HG03342 (cell line): ENCODE measurements at regions not wholly inside any gene's neighbourhood (a gene's known extent, or its start where the extent isn't known, plus 50 kb on each side); places are given as distances from the start of the nearest gene placed in this dataset.
"Not testable (repeated sequence)": the region's sequence is repeated elsewhere in the genome, so short reads cannot be mapped to it uniquely, and the experiment has no call there.

Experiments
- ATAC-seq: cut with Tn5 transposase; IDR thresholded peaks from one replicate; pipeline ENCODE4 v1.9.1; 2021; ENCODE audit warnings: mild to moderate bottlenecking, moderate library complexity; ENCODE audit not compliant: unreplicated experiment

GRCh38 chr3:26058901-26059321, 269.0 kb downstream of the OXSM start:
- ATAC-seq = no peak

- ATAC-seq = no peak
These were observed 272.1 kb downstream of the OXSM start for GRCh38 chr3:26061947-26062346.

DNA sequence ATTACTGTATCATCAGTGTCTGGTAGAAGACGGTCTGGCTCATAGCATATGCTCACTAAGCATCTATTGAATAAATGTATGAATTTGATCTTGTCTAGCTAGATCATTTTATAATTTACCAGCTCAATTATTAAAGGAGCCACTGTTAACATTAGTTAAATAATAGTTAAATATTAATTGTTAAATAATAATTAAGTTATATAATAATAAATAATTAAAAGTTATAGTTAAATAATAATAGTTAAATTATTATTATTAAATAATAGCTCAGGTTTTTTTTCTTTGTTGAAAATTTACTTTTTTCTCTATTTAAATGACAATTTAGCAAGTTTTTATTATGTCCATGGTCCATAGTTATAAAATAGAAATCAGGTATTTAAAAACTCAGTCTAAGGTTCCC, 274.4 kb downstream of the OXSM start:
- no peak for ATAC-seq

DNA sequence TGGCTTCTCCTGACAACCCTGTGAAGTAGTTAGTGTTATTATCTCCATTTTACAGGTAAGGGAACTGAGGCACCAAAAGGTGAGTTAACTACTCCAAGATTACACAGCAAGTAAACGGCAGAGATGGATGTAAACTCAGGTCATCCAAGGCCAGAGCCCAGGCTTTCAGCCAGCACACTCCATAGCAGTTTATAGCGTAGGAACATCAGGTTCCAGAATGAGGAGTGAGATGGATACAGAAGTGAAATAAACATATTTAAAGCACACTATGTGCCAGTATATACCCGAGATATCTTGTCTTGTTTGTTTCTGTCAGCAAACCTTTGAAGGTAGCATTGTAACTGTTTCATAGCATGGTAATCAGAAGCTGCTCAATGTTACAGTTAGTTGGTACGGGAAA, 279.0 kb downstream of the OXSM start:
- no peak for ATAC-seq

GRCh38 chr3:26070854-26071253, 281.0 kb downstream of the OXSM start:
- ATAC-seq = no peak

- ATAC-seq = no peak
These were observed 284.2 kb downstream of the OXSM start for GRCh38 chr3:26074080-26074479.

DNA sequence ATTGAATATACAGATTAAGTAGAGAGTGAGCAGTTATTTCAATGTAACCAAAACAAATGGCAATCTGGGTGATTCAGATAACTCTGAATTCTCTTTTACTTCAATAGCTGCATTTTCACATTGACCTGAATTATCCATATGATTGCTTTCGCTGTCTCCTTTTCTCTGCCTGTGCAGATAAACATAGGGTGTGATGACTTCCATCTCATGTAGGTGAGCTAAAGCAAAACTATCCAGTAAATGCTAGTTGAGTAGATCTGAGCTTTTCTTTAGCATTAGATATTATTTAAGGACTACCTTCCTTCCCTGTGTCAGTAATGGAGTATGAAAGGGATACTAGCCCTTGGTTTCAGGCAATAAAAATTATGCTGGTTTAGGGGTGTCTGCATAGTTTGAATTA, 288.6 kb downstream of the OXSM start:
- ATAC-seq = no peak

DNA sequence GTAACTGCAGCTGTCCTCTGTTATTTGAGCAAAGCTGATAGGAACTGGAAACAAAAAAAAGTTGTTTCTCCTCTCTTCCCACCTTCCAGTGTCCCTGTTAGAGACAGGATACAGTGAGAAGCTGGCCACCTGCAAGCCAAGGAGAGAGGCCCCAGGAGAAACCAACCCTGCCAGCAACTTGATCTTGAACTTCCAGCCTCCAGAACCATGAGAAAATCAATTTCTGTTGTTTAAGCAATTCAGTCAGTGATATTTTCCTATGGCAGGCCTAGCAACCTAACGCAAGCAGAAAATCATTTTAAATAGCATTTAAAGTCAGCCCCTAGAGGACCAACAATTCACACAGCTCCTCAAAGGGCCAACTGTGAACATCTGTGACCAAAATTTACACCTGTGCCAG, 291.3 kb downstream of the OXSM start:
- ATAC-seq = no peak

- no peak for ATAC-seq
These were observed 291.9 kb downstream of the OXSM start for GRCh38 chr3:26081806-26082205.

DNA sequence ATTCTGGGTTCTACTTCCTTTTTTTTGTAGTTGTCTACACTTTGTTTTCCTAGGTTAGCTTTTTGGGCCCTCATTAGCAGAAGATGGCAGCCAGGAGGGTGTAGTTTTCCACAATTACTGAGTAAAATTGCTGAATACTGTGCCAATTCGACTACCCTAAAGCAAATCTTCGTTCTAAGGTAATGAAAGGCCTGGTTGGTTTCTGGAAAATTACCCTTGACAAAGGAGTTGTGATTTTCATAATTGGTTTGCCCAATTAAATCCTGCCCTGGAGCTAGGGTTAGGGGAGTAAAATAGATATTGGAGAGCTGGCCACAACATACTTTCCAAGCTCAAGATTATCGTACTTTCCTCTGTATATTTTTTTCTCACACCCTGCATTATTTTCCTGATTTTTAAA, 293.0 kb downstream of the OXSM start:
- no peak for ATAC-seq

- ATAC-seq = no peak
These were observed 294.7 kb downstream of the OXSM start for GRCh38 chr3:26084629-26085028.

GRCh38 chr3:26087751-26088150, 297.9 kb downstream of the OXSM start:
- no peak for ATAC-seq

GRCh38 chr3:26089249-26089648, 299.4 kb downstream of the OXSM start:
- no peak for ATAC-seq

DNA sequence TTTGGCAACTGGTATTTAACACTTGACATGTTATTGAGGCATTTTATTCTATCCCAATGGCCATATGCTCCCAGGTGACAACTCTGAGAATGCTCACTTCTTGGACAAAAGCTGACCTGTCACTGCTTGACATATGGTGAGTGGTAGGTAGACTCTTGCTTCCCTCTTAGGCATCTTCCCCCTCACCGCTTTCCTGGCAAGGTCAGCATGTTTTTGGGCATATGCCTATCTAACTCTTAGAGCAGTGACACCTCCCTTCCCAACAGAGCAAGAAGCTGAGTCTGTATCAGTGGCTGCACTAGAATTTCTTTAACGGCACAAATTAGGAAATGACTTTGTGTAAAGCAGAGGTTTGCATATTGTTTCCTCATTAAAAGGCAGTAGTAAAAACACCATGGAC, 300.7 kb downstream of the OXSM start:
- ATAC-seq = no peak

DNA sequence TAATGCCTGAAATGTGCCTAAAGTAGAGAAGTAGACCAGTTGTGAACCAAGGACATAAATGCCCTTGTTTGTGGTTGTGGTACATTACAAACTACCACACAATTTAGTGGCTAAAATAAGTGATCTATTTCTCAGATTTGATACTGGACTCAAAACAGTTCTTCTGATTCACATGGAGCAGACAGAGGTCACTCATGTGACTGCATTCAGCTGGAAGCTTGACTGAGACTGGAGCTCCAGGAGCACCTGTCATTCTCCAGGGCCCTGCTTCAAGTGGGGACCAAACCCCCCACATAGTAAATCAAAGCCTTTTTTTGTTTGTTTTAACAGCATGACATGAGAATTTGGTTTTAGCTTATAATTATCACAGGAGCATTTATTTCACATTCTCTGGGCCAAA, 301.2 kb downstream of the OXSM start:
- ATAC-seq = no peak

GRCh38 chr3:26091626-26092025, 301.7 kb downstream of the OXSM start:
- no peak for ATAC-seq

DNA sequence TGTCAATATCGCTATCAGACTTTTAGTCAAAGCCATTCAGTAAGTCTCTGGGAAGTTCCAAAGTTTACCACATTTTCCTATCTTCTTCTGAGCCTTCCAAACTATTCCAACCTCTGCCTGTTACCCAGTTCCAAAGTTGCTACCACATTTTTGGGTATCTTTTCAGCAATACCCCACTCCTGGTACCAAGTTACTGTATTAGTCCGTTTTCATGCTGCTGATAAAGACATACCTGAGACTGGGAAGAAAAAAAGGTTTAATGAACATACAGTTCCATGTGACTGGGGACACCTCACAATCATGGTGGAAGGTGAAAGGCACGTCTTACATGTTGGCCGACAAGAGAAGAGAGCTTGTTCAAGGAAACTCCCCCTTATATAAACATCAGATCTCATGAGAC, 307.2 kb downstream of the OXSM start:
- ATAC-seq = not testable (repeated sequence)

GRCh38 chr3:26099692-26100091, 309.8 kb downstream of the OXSM start:
- no peak for ATAC-seq

DNA sequence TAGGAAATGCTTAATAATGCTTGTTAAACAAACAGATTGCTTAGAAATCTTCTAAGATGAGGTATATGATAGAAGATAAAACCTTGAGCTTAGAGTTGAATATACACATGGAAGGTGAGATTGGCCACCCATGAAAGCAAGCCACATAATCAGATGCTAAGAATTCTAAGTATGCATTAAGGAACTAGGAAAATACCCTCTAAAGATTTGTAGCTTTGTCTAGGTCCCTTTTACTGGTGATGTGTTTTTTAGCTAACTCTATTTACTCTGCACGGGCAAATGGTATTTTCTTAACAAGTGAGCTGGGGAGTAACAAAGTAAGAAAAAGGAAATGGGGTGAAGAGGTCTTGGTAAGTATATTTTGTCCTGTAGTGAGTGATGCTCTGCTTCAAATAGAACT, 310.3 kb downstream of the OXSM start:
- no peak for ATAC-seq

- no peak for ATAC-seq
These were observed 312.5 kb downstream of the OXSM start for GRCh38 chr3:26102376-26102775.

- ATAC-seq = no peak
These were observed 315.0 kb downstream of the OXSM start for GRCh38 chr3:26104851-26105251.

- no peak for ATAC-seq
These were observed 315.4 kb downstream of the OXSM start for GRCh38 chr3:26105261-26105660.

GRCh38 chr3:26106228-26106627, 316.3 kb downstream of the OXSM start:
- no peak for ATAC-seq
